HG02870 (cell line): ENCODE measurements at regions not wholly inside any gene's neighbourhood (a gene's known extent, or its start where the extent isn't known, plus 50 kb on each side); places are given as distances from the start of the nearest gene placed in this dataset.

Source experiments
- ATAC-seq: cut with Tn5 transposase; IDR thresholded peaks from one replicate; pipeline ENCODE4 v1.9.1; 2021; ENCODE audit warnings: mild to moderate bottlenecking, moderate library complexity; ENCODE audit not compliant: unreplicated experiment

DNA sequence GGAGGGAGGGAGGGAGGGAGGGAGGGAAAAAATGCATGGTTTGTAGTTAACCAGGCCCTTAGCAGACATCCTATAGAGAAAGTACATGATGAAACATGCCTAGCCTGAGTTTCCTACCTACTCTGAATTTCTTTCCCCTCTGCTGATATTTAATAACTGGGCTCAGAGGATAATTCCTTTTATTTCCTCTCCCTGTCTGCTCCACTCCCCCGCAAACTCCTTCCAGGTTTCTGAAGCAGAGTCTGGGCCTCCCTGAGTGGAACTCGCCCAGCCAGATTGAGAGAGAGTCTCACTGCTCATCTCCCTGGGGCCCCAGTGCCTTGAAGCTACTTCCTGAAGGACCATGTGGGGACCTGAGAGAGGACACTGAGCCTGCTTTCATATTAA lies 111.9 kb upstream of the SLC44A3 start:
- no peak for ATAC-seq

DNA sequence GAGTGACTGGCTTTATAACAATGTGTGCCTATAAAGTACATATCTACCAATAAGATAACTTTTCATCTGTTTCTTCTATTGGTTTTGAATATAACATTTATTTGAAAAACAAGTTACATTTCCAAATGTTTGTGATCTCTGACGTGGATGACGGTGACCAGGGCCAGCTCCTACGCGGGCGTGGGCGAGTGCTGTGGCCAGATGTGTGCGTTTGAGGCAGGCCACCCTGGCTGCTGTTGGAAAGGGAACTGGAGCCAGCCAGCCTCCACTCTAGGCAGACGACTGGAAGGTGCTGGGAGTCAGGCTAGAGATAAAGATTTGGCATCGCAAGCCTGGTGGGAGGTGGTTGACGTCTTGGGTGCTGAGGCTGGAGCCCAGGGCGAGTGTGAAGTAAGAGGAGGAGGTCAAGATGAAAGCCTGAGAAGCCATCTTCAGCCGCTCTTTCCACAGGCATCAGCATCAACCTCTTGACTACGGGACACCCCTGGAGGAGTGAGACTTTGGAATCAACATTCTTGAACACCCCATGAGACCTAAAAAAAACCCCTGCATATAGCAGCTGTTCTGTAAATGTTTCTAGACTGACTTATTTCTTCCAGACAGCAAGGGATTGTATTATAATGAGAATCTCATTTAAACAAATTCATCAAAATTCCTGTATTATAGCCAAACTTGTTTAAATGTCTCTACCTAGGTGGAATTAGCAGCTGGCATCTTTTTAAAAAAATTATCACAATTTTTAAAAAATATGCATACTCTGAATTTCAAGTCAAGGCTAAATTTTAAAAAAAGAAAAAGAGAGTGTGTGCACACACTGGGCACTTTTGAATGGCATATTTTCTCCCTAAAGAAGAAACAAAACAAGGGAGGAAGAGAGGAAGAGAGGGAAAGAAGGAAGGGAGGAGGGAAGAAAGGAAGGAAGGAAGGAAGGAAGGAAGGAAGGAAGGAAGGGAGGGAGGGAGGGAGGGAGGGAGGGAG lies 112.5 kb upstream of the SLC44A3 start:
- ATAC-seq = no peak

DNA sequence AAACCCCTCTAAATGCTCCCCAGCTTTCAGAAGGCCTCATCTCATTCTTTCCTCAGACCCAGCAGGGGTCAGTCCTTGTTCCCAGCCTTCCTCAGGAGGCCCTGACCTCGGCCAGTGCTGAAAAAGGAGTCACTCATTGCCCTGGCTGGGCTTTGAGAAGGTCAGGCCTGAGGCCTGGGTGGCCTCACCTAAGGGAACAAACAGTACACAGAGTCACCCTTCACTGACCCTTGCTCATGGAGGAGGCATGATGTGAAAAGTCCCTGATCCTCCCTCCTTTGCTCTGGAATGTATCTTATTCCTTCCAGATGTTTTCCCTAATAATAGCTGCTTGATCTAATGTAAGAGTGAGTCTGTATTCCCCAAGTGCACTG lies 117.7 kb upstream of the SLC44A3 start:
- no peak for ATAC-seq

DNA sequence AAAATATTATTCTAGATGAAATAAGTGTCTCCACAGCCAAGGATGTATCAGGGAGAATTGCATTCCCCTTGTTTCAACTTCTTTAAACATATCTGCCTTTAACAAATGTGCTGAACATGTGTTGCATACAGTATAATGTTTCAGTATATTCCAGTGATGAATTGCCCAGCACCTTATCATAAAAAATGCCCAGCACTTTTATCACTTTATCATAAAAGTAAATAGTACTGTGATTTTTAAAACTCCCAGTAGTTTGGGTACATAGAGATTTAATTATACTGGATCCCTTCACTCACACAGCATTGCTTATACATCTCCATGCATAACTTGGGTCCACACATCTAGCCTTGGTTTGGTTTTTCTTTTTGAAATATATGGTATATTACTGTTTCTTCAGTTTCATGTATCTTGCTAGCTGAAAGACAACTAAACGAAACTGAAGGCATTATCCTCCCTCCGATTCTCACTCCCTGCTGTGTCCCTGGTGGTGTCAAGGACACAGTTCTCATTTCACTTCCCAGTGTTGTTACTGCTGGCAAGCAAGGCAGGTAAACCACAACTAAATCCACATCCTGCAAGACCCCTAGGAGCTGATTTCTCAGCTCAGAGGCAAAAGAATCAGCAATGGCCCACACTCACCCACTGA lies 118.2 kb upstream of the SLC44A3 start:
- no peak for ATAC-seq

DNA sequence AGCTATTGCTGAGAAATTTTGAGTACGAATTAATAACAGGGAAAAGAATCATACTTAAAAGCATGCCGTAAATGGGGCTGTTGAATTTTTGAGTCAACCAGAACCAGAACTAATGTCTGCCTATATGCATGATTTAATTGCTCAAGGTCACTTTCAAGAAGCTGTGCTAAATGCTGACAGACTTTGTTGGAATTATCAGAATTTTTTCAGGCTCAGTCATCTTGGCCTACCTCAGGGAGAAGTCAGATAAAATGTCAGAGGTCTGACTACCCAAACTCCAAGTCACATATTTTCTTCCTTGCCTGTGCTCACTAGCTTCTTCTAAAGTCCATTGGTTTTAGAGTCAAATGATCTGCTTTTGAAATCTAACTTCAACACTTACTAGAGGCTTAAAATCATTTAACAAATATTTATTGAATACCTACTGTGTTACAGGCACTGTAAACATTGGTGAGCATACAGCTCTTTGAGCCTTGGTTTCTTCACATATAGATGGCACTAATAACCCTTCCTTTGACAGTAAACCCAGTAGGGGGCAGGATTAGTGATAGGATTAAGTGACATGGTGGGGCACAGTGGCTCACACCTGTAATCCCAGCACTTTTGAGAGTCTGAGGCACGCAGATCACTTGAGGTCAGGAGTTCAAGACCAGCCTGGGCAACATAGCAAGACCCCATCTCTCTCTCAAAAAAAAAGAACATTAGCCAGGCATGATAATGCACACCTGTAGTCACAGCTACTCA lies 121.2 kb upstream of the SLC44A3 start:
- no peak for ATAC-seq

DNA sequence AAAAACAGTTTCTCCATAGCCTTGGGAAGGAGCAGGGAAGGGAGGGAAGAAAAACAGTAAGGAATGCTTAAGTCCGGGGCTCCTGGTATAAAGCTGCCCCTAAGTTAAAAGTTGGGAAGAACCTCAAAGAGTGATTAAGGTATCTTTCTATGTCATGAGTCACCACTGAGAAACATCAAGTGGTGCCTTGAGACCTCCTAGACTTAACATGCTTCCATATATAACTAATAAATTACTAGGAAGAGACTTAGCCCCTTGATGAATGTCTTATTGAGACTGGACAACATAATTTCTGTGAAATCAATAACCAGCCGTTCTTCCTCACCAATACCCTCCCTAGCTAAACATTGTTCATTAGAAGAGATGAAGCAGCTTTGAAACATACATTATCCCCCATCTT lies 121.8 kb upstream of the SLC44A3 start:
- ATAC-seq = no peak

DNA sequence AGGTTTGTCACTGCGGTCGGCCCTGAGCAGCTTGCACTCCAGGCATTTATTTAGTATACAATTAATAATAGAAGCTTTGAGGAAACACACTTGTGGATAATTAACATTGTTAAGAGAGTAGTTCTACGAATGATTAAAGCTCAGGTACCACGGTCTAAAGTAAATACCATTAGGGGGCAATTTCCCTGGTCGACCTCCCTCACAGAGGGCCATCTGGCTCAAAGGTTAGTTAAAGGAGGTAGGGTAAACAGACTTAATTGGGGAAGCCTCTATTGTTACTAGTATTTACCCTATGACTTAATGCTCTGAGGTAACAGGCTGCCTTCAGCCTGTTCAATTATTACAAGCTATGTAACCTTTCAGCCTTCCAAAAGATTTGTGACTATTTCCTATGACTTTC lies 122.3 kb upstream of the SLC44A3 start:
- no peak for ATAC-seq

DNA sequence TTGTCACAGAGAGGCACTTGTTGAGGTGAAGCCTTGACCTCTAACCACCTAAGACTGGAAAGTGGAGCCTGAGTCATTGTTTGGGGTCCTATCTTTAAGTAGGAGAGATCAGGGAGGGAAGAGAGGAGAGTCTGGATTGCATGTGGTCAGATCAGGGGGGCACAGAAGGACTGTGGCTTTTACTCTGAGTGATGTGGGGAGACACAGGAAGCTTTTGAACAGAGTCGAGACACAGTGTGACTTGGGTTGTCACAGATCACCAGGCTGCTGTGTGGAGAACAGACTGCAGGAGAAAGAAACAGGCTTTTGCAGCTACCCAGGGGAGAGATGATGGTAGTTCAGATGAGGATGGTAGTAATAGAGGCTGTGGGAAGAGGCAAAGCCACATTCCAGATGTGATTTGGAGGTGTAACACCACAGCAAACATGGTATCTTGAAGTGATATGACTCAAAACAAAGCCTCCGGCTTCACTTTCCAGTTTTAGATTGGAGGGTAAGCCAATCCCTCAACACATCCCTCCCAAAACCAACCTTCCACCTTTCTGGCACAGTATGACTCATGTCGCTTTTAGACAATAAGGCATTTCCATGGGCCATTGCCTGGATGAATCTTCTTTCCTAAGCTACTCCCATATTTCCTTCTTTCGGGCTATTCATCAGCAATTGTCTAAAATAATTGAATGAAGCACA lies 125.8 kb upstream of the SLC44A3 start:
- ATAC-seq = no peak

DNA sequence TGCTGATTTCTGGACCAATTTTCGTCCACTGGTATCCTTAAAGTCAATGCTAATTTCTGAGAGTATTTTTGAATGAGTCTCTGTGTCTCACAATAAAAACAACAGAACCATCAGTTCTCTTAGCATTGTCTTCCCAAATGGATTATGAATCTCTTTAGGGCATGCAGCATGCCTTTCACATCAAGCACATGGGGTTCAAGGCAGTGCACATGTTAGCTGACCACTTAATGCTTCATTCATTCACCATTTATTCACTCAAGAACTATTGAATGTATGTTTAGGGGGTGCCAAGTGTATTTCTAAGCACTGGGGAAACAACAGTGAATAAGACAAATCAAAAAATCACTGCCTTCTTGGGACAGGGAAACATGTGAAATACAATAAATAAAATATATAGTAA lies 126.7 kb upstream of the SLC44A3 start:
- ATAC-seq = no peak

DNA sequence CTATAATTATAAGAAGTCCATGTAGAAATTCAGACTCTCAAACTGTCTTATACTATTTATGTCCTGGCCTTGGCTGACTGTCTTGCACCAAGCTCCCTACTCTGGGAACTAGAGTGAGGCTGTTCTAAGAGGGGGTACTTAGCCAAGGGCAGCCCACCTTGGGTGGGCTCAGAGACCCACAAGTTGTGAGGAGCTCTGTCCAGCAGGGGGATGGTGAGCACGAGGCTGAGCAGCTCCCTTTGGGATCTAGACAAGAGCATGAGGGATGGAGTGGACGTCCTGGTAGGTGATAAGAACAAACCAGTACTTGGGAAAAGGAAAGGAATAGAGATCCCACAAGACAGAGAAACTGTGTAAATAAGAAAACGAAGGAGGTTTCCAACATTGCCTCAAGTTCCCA lies 127.1 kb upstream of the SLC44A3 start:
- ATAC-seq = no peak

DNA sequence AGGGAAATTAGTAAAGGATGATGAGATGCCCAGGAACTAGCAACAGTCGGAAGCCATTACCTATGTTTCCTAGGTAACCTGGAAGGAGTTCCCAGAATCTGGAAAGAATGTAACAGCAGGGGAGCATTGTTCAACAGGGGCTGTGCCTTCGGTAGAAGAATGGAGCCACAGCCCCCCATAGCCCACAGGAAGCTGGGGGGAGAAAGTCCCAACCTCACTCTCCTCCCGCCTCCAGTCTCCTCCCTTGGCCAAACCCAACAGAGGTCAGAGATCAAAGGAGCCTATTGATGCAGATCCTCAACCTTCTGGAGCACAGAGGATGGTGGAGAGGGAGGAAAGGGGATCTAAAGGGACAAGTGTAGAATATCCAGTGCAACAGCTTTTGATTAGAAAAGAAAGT lies 131.5 kb upstream of the SLC44A3 start:
- ATAC-seq = no peak

DNA sequence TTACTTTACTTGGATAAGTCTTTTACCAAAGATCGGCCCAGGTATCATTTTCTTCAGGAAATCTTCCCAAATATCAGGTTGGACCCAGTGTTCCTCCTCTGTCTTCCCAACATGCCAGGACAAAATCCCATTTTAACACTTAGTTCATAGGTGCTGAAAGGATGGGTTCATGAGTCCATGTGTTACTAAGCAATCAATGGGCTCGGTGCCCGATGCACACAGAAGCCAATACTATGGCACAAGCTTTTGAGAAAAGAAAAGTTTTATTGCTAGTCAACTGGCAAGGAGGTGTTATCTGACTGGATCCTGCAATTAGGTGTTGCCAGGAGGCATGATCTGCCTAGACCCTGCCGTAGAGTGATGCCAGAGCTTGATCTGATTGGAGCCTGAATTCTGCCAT lies 133.3 kb upstream of the SLC44A3 start:
- ATAC-seq = no peak

DNA sequence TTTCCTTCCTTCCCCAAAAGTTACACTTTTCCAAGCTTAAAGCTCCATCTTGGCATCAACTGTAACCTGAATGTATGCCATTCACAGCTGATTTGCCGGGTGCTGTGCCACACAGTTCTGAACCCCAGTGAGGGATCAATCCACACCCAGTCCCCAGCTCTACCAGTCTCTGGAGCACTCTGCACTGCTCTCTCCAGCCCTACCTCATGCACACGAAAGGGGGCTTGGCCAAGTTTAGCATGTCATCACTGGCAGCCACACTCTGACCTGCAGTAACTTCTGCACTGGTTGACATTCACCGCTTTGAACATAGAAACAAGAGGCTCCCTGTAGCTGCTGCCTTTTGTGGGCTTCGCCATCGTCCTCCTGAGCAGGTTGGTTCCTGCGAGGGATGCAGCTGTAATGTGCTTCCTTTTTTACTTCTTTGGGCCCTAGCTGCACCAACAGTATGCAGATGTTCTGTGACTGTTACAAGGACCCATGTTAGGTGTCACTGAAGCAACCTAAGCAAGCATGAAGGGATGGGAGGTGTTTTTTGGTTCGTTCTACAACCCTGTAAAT lies 135.4 kb upstream of the SLC44A3 start:
- ATAC-seq = no peak

DNA sequence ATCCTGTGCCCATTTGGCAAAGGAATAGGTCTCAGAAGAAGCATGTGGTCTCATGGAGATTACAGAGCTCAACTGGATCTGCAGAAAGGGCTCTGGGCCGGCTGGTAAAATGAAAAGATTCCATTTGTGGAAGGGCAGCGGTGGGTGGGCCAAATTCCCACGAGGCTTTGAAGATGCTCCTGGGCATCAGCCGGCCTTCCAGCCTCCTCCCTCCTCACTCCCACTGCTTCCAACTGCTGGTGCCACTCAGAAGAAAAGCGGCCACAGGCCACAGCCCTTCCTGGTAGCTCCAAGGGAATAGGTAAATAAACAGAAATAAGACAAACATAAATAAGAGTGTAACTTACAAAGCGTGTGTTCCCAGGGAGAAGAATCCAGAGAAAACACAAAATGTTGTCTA lies 136.3 kb upstream of the SLC44A3 start:
- no peak for ATAC-seq

DNA sequence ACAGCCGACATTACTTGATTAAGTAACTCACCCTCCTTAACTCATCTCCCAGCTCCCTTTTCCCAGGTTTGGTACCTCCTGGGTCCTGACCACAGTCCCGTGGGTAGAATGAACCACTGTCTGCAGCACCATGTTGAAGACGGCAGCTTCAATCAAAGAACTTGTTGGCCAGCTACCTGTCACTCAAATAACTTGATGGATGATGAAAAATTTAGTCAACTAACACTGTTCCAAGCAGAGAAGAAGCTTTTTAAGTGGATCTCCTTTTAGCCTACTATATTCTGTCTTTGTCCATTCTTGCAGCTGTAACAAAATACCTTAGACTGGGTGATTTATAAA lies 138.4 kb upstream of the F3 start:
- no peak for ATAC-seq

DNA sequence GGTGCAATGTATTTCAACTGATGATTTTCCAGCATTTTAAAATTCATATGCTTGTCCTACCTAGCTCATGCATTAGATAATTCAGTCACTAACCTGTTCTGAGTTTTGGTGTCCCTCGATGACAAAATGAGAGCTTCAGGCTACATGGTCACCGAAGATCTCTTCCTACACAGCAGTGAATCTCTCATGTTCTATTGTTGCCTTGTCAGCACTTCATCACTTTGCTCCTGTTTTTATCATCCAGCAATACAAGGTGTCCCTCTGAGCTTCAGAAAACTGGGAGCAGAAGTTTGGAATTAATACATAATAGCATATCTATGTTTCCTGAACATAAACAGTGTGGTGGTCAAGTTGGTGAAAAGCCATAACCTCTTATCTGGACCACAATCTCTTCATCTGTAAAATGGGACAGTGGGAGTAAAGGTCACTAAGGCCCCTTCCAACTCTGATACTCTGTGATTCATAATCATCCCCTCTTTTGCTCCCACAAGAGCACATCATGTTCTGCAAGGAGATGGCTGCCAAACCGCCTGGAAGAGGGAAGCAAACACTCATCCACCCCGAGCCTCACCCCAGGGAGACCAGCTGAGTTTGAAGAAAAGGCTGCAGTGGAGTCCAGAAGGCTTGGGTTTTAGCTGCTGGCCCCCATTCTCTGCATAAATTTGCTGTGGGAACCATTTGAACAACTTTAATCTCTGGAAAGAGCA lies 137.9 kb upstream of the F3 start:
- ATAC-seq = no peak

DNA sequence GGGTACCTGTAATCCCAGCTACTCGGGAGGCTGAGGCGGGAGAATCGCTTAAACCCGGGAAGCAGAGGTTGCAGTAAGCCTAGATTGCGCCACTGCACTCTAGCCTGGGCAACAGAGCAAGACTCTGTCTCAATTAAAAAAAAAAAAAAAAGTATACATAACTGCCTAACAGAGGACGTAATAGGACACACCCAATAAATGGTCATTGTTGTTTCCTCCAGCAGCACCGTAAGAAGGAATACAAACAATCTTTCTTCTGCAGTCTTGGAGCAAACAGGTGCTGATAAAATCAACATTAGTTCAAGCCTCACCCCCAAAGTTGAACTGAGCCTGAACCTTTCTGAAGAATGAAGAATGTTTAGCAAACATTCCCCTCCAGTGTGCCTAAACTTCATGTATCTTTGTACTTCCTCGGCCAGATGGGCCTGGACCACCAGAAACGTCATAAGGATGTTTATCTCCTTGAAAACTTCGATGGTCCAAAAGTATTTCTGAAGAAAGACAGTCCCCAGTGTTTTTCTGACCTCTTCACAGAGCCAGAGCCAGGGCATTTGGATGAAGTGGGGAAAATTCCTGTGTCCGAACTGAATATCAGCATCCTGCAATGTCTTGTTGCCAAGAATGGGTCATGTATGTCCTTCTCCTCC lies 136.8 kb upstream of the F3 start:
- ATAC-seq = no peak

DNA sequence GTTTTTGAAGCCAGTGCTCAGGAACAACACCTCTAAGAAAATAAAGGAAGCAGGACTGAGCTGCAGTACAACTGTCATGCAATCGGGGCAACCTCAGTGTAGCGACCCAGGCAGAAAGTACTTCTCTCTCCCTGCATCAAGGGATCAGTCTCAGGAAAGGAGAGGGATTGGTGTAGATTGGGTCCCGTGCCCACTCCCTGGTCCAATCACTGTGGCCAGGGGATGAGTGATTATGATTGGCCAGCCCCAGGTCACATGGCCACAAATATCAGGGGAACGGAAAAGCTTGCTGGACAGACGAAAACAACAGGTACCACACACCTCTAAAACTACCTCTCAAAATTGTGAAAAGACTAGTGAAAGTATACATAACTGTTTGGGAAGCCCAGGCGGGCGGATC lies 136.2 kb upstream of the F3 start:
- no peak for ATAC-seq

DNA sequence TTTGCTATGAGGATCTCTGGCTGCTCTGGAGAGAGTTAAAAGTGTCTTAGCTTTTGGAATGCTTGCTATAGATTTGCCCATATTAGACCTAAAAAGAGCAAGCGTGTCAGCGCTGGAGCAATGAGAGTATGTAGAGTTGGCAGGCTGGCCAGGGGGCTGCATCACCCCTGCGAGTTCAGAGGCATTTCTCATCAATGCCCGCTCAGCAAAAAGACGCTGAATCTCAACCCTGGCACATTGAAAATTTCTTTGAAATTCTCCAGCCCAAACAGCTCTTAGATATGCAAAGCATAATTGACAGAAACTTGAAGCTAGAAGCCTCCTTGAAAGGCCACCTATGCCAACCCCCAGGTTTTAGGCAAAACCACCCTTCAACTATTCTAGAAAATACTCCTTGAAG lies 135.5 kb upstream of the F3 start:
- no peak for ATAC-seq

DNA sequence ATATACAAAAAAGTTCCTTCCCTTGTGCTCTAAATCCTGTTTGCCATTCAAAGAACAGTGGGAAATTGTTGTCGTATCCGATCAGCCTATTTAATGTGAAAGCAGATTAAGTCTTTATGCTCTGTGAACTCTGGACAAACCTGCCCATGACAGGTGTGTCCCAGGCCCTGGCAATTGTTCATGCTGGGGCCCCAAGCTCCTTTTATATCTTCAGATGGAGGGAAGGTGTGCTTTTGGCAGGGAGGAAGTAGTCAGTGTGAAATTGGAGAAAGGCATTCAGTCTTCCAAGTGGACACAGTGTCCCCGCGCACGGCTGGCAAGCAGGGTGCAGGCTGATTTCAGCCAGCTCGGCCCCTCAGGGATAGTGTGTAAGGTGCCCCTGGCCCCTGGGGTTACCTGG lies 135.1 kb upstream of the F3 start:
- no peak for ATAC-seq
